NCI-H226 (cell line): ENCODE measurements at regions not wholly inside any gene's neighbourhood (a gene's known extent, or its start where the extent isn't known, plus 50 kb on each side); places are given as distances from the start of the nearest gene placed in this dataset.

Experiments used
- DNase-seq: peaks from one replicate; pipeline ENCODE4 v3.0.0-alpha.2; 2015

DNA sequence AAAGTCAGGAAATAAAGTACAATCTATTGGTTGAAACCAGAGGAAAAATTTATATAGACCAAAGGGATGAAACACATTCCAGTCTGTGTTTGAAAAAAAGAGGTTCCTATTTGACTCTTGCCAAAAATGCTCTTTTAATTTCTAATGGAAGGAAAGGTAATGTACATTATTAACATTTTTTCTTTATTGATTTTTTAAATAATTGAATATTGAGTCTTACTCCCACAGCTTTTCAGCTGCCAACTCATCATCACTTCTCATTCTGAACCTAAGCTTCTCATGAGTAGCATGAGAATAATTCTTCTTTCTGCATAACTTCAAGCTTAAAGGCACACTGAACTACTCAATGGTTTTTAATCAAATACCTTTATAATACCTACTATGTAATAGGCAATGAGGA is 49.8 kb upstream of the FHIP2A start:
- no peak for DNase-seq
